GM19043 (cell line): ENCODE measurements at regions not wholly inside any gene's neighbourhood (a gene's known extent, or its start where the extent isn't known, plus 50 kb on each side); places are given as distances from the start of the nearest gene placed in this dataset.

ENCODE experiments used
- ATAC-seq: cut with Tn5 transposase; IDR thresholded peaks from one replicate; pipeline ENCODE4 v1.9.1; 2021; ENCODE audit warnings: low read depth; ENCODE audit not compliant: unreplicated experiment

DNA sequence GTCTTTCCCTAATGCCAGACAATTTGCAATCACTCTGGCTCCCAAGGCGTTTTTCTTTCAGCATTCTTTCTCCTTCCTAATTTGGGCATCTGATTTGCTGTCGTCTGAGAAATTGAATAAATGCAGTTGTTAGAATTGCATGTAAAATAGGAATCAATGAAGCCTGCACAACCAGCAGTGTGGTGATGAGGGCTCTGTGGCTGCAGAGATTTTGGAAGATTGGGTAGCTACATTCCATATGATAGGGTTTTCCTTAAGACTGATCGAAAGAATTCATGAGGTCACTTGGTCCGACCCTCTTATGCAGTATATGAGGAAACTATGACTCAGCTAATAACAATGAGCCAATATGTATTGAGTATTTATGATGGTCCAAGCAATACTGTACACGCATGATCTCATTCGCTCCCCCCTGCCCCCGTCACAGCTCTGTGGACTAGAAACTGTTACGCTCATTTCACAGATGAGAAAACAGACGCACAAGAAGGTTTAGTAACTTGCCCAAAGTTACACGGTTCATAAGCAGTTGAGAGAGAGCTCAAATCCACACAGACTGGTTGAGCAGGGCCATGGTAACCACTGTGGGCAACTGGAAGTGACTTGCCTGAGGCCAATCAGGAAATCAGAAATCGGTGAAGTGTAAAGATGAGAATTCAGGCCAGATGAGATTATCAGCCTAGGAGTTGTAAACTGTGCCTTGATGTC is 527.2 kb downstream of the GATA3 start:
- no peak for ATAC-seq

DNA sequence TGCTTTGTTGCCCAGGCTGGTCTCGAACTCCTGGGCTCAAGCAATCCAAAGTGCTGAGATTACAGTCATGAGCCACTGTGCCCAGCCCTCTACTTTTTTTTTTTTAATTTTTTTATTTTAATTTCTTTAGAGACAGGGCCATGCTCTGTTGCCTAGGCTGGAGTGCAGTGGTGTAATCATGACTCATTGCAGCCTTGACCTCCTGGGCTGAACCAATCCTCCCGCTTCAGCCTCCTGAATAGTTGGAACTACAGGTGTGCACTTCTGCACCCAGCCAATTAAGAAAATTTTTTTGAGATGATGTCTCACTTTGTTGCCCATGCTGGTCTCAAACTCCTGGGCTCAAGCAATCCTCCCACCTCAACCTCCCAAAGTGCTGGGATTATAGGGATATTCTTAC is 528.6 kb downstream of the GATA3 start:
- ATAC-seq: no peak

DNA sequence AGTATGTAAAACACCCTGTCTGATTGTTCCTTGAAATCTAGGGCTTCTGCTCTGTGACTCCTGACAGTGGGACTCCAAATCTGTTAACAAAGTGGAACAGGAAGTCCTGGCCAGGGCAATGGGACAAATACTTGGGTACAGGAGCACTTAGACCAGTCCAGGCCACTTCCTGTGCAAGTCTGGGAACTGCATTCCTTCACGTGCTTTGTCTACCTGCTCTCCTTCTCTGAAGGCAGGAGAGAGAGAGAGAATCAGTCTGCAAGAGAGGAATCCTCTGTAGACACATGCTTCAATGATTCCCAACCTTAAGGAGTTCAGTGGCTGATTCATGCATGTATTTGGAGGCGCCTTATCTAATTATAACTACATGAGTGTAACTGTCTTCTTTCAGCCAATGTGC is 530.2 kb downstream of the GATA3 start:
- no peak for ATAC-seq

DNA sequence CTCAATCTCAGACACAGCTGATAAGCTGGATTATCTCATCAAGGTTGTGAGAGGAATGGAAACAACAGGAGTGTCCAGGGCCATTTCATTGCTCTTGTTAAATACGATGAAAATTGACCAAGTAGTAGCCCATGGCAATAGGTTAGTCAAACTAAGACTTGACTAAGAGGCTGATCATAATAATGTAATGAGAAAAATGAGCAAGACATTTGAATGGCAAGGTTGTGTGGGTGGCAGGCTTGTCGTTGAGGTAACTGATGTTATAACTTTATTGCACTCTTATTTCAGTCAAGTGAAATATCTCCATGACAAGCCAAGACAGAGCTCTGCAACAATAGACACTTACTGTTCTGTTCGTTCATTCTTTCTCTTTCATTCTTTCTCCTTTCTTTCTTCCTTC is 532.0 kb downstream of the GATA3 start:
- no peak for ATAC-seq

DNA sequence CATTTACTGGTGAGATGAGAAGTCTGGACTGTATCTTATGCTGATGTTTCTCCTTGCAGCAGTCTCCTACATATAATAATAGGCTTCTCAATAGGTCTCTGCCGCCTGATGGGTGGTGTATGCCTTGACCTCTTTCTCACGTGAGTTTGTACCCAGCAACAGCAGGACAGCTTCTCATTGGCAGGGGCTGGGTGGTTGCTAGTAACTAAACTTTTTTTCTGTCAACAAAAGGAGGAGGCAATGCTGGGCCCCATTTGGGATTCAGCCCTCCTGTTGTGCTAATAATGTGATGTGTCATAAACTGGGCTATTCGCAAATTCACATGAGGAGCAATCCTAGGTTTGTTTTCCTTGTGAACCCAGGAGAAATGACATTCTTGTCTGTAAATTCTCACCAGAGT is 533.6 kb downstream of the GATA3 start:
- no peak for ATAC-seq

DNA sequence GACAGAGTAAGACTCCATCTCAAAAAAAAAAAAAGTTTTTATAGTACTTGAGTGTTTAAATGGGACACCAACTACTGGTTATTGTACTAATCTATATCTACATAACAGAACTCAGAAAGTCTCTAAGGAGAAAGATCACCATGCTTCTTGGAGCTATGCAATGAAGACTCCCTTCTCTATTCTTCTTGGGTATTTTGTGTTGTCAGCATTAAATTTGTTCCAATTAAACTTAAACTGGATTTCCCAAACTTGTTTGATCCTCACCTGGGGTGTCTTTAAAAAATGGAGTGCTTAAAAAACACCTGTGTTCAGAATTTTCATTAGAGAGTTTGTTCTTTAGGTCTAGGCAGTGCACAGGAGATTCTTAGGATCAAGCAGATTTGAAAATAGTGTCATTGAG is 536.0 kb downstream of the GATA3 start:
- no peak for ATAC-seq

DNA sequence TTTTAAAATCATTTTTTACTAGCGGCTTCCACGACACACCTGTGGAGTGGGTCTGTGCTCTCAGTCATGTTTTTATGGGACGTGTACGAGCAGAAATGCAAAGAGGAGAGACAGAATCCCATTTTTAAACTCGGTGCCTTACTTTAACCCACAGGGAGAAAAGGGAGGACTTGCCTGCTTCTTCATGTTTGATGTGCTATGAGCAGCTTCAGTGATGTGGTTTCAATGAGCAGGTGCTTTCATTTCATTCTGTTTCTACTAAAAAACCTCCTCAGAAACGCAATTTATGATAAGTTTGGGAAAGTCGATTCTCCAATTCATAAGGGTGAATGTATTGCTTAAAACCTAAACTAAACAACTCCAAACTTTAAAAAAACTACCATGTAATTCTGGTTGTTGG is 537.2 kb downstream of the GATA3 start:
- no peak for ATAC-seq

DNA sequence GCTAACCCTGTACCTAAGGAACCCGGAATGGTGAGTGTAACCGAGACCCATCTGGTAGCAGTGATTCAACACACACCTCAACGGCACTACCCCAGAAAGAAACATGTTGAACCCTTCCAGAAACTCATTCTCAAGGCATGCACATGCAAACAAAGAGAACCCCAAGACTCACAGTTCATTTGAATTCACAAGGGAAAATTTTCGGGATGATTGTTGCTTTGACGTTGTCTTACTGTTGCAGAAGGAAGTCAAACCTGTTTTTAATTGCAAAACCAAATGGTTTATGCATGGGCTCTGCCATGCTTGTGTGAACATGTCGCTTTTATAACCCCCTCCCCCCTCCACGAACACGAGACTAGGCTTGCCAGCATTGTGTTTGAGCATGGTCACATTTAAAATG is 539.7 kb downstream of the GATA3 start:
- ATAC-seq: no peak

DNA sequence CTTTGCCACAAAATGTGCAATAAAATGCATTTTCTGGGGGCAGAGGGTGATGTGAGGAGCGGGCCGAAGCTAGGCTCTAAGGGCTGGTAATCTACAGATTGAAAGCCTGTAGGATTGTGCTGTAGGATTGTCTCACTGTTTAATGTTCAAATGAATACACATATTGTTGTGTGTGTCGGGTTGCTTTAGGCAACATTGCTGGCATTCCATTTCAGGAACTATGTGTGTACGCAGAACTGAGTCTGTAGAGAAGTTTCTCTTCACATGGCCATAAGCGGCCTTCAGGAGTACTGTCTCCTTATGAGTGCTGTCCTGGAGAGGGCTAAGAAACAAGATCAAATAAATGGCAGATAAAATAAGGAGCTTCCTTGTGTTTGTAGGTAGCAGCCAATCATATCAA is 540.2 kb downstream of the GATA3 start:
- ATAC-seq: no peak

DNA sequence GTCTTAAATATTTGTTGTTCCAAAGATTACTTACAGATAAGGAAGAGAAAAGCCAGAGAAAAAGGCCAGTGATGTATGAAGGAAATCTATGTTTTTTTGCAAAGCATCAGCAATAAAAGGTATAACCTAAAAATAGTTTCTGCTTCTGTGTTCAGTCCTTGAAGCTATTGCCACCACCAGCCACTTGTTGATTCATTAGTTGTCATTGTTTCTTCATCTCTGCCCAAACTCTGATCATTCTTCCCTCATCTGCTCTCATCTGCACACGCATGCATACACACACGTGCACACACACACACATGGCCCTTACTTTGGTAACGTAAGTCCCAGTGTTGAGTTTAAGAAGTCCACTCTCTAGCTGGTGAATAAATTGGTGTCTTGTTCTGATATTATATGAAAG is 540.7 kb downstream of the GATA3 start:
- no peak for ATAC-seq

DNA sequence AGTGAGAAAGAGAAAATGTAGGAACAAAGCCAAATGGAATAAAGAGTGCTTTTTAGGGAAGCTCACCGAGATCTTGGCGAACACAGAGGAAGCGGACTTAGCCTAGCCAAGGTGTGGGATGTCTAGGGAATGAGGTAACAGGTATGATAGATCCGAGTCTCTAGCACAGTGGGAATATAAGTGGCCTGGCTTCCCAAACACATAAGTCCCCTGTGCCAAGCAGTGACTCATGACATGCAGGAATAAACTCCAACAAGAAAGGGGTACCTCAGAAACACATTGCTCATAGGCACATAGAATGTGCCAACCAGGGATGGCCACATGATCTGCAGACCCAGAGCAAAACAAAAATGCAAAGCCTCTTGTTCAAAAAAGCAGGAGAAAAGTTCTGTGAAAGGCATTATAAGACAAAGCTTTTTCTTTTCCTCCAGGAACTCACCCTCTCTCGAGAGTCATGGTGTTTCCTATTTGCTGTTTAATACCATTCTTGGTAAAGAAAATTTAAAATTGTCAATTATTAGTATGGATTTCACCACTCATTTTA is 542.5 kb downstream of the GATA3 start:
- ATAC-seq: no peak

DNA sequence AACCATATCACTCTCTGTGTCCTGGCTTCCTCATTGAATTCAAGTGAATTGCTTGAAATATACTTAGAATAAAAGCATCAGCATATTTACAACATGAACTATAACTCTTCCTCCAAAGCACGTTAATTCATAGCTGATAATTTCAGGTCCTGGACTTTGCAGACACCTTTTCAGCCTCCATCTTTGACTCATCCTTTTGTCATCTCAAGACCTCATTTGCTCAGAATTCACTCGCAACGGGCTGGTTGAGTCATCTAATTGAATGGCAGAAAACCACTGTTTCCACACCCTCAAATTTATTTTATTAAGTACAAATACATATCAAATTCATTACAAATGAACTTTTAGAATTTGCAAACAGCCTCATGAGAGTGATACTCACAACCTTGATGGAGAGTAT is 545.7 kb downstream of the GATA3 start:
- ATAC-seq: no peak

DNA sequence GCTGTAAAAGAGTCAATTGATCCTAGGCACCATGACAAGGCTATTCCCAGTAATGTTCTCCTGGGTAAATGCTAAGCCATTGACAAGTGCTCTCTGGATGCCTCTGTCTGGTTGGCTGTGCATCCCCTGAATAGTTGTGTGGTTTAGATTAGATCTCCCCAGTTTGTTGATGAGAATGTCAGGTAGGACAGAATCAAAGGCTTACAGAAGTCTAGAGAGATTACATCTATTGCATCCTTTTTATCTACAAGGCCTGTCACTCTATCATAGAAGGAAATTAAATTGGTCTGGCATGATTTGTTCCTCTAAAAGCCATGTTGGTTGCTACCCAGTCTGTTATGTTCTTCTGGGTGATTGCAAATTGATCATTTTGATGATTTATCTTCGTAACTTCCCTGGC is 548.3 kb downstream of the GATA3 start:
- no peak for ATAC-seq

DNA sequence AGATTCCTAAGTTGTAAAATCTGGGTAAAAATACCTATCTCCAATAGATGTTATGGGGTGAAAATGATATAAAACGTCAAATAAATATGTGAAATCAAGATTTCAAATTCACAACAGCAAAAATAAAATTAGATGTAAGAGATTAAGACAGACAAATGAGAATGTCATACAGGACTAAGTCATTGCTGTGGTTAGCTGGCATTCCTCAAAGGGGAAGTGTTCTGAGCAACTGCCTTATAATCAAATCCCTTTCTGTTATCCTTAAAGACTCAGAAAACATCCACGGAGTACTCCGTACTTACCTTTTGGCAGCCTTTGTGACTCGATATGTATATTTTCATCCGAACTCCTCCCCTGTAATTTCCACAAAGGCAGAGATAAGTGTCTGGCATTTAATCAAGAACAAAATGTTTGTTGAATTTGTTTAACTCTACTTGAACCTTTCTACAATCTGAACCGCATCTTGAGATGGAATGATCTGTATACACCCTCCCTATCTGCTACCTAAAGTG is 559.6 kb downstream of the GATA3 start:
- ATAC-seq: no peak

DNA sequence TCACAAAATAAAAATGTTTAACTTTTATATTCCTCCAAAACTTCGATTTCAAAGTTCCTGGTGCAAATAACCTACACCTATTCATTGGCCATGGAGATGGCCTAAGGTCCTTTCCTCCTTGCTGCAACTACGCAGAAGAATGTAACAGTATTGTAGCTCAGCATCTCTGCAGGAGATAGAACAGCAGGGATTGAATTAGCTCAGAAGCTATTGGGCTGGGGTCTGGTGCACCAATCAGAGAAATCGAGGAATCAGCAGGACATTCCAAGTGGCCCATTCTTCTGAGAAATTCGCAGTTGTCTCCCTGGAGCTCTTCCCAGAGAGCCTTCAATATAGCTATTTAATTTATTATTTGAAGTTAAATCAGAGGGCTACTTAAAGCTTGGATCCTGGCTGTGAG is 560.6 kb downstream of the GATA3 start:
- no peak for ATAC-seq

DNA sequence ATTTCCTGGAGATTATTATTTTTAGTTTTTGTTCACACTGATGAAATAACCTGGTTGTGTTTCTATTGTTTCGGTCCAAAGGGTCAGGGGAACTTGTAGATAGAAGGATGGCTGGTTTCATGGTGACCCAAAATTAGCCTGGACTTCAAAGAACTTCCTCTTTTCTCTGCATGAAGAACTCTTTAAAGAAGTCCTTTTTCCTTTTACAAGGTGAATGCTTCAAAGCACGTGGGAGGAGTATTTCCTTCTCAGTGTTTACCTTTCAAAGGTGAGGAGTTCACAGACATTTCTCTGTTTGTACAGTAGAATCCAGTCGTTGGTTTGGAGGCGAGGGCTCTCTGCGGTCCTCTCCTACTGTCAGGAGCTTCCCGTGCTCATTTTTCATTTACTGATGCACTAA is 561.7 kb downstream of the GATA3 start:
- peak; percentile 70 for ATAC-seq

DNA sequence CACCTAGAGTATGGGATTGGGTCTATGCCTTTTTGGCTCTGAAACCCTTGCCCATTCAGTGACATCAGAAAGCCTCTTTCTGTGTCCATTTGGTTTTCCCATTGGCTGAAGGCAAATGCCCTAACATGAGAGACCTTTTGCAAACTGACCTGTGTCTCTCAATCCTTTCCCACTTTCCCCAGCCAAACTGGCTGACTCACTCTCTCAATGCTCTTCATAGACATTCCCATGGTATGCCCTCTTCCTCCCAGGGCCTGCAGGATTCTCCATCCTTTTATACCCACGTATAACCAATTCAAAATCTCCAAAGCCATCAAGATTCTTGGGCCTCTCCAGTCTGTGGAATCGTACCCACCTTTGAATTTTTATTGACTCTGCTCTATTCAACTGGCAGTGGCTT is 563.3 kb downstream of the GATA3 start:
- no peak for ATAC-seq

DNA sequence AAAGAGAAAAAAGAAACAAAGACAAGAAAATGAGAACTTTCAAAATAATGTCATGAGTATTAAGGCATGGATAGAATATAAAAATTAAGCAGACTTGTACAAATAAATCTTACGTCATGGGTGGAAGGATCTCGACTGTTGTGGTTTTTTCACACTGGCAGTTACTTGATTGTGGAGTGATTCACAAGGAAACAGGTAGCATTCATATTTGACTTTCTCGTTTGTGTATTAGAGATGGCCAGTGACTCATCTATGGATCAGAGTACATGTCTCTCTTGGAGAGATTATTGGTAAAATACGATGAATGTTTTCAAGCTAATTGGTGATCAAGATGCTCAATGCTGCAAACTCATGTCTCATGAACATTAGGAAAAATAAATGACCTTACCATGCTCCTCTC is 564.3 kb downstream of the GATA3 start:
- ATAC-seq: no peak

DNA sequence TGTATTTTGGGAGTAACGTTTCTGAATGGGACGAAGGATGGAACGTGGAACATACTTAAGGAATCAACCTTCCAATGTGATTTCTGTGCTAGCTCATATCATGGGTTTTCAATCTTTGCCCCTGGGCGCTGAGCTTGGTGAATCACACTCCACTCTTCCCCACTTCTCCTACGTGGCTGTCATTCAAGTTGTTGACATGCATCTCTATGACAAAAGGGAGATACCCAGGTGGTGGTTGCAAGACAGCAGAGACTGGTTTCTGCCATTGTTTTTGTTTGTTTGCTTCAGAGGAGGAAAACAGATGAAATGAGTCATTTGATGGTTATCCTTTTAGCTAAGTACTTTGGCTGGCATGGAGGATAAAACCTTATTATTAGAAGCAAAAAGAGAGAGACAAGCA is 573.9 kb downstream of the GATA3 start:
- no peak for ATAC-seq

DNA sequence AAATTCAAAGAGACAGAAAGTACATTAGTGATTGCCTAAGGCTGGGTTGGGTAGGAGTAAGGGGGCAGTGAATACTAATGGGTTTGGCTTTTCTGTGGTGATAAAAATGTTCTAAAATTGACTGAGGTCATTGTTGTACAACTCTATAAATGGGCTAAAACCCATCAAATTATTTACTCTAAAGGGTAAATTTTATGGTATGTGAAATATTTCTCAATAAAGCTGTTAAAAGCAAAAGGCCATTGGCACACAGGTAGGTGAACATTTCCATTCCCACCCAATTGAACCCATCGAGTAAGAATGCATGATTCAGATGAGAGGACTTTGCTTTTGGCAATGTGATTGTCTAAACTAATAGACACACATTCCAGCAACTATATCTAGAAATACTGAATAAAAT is 579.4 kb downstream of the GATA3 start:
- no peak for ATAC-seq

DNA sequence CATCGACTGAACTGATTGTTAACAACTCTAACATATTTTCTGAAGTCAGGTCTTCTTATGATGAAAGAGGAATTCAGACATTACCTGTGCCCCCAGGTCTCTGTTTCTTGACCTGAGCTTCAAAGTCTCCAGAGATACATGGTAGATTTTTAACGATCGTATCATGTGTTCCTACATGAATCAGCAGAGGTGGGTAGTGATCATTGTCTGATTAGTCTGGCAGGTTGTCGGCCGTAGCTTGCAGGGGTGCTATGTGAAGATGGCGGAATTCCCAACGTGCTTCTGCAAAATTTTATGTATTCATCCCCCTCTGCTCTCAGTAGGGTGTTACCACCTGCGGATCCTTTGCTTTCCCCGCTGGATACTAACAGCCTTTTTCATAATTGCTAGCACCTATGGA is 581.9 kb downstream of the GATA3 start:
- ATAC-seq: no peak

DNA sequence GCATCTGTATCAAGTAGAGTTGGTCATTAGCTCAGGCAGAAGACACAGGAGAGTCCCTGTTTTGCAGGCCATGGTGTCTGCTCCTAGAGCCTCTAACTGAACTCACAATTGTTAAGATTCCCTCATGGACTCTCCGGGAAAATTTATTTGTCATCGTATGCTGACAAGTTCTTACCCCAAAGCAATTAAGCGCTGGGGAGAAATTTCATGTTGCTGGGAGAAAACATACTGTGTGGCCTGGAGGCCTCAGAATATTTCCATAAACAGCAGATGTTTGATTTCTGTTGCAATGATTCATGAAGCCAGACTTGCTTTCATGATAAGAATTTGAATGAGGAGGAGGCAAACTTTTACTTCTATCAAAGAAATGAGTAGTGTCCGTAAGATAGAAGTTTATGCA is 583.2 kb downstream of the GATA3 start:
- no peak for ATAC-seq
